Transverse colon (tissue), 4 donors: ENCODE measurements at regions not wholly inside any gene's neighbourhood (a gene's known extent, or its start where the extent isn't known, plus 50 kb on each side); places are given as distances from the start of the nearest gene placed in this dataset.

Source experiments
- CTCF ChIP-seq, 5 experiments: fragments of 200-600 bp in 3 of 5; fragments of 450-650 bp in 2 of 5; sonication (generic) in 3 of 5; IDR thresholded peaks; 1 replicate in 2 of 5; 2 replicates in 3 of 5; pipeline ENCODE4 v1.5.1; 2016 to 2017; ENCODE audit warnings: antibody characterized with exemption in 5 of 5, inconsistent platforms in 3 of 5, mild to moderate bottlenecking in 2 of 5, moderate library complexity in 1 of 5
- EP300 ChIP-seq: sonication (generic); formaldehyde crosslinking; IDR thresholded peaks from one replicate; pipeline ENCODE4 v1.6.1; 2017; ENCODE audit warnings: antibody characterized with exemption, low read depth
- POLR2A ChIP-seq: fragments of 450-650 bp; IDR thresholded peaks from one replicate; pipeline ENCODE4 v1.6.1; 2016; ENCODE audit warnings: antibody characterized with exemption, mild to moderate bottlenecking, moderate library complexity
- POLR2AphosphoS5 ChIP-seq, 3 donors: sonication (generic); formaldehyde crosslinking; IDR thresholded peaks; one replicate each; pipeline ENCODE4 v1.6.1; 2016; ENCODE audit warnings: antibody characterized with exemption in 3 of 3

- TF ChIP-seq CTCF (IDR thresholded peaks at IDR 0.05) (no peak), POLR2A (no peak), EP300 (no peak), POLR2AphosphoS5 (IDR thresholded peaks at IDR 0.05) (no peak)
Observed at GRCh38 chr9:83186155-83186737, 123.3 kb upstream of the RASEF start.
